ENCODE measurements at regions not wholly inside any gene's neighbourhood (a gene's known extent, or its start where the extent isn't known, plus 50 kb on each side); places are given as distances from the start of the nearest gene placed in this dataset.

- TF ChIP-seq, protein P1, sequence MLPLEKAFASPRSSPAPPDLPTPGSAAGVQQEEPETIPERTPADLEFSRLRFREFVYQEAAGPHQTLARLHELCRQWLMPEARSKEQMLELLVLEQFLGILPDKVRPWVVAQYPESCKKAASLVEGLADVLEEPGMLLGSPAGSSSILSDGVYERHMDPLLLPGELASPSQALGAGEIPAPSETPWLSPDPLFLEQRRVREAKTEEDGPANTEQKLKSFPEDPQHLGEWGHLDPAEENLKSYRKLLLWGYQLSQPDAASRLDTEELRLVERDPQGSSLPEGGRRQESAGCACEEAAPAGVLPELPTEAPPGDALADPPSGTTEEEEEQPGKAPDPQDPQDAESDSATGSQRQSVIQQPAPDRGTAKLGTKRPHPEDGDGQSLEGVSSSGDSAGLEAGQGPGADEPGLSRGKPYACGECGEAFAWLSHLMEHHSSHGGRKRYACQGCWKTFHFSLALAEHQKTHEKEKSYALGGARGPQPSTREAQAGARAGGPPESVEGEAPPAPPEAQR (tag by site-specific recombination; IDR thresholded peaks at IDR 0.05): no peak
- TF ChIP-seq BCL11B (tag by site-specific recombination; IDR thresholded peaks at IDR 0.05; ENCODE audit: low read depth): no peak
- TF ChIP-seq, protein P2, sequence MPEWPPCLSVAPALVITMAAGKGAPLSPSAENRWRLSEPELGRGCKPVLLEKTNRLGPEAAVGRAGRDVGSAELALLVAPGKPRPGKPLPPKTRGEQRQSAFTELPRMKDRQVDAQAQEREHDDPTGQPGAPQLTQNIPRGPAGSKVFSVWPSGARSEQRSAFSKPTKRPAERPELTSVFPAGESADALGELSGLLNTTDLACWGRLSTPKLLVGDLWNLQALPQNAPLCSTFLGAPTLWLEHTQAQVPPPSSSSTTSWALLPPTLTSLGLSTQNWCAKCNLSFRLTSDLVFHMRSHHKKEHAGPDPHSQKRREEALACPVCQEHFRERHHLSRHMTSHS (tag by site-specific recombination; IDR thresholded peaks at IDR 0.05): no peak
Measured at GRCh38 chr17:77543801-77544200, 403.0 kb downstream of the SEC14L1 start (continued).

- Histone ChIP-seq H3K27ac (ENCODE audit: extremely low read depth, low read depth, low read length) (no peak overlapping the region), H3K36me3 (ENCODE audit: control insufficient read depth in 2 of 2, insufficient read depth in 1 of 2, low read length in 2 of 2) (no peaks in the 10 kb centered on the region), H3K4me1 (ENCODE audit: control insufficient read depth, insufficient read depth, low read length) (peaks cover 13% of the 10 kb centered on the region), H3K4me3 (ENCODE audit: low read depth, low read length) (no peak overlapping the region), H3K9me3 (ENCODE audit: control insufficient read depth, insufficient read depth, low read depth, low read length) (no peaks in the 10 kb centered on the region)
- CTCF ChIA-PET: interaction anchor here (0.5 to 5.6 kb wide), 7 partner anchors 191 to 774 kb away, joined by 3 to 119 read pairs (median 3); no protein-coding TSS in a partner anchor
- POLR2A ChIA-PET: interaction anchor here (0.6 kb wide), 1 partner anchor 26 kb away, joined by 4 read pairs; no protein-coding TSS in a partner anchor
- TF ChIP-seq, protein P3, sequence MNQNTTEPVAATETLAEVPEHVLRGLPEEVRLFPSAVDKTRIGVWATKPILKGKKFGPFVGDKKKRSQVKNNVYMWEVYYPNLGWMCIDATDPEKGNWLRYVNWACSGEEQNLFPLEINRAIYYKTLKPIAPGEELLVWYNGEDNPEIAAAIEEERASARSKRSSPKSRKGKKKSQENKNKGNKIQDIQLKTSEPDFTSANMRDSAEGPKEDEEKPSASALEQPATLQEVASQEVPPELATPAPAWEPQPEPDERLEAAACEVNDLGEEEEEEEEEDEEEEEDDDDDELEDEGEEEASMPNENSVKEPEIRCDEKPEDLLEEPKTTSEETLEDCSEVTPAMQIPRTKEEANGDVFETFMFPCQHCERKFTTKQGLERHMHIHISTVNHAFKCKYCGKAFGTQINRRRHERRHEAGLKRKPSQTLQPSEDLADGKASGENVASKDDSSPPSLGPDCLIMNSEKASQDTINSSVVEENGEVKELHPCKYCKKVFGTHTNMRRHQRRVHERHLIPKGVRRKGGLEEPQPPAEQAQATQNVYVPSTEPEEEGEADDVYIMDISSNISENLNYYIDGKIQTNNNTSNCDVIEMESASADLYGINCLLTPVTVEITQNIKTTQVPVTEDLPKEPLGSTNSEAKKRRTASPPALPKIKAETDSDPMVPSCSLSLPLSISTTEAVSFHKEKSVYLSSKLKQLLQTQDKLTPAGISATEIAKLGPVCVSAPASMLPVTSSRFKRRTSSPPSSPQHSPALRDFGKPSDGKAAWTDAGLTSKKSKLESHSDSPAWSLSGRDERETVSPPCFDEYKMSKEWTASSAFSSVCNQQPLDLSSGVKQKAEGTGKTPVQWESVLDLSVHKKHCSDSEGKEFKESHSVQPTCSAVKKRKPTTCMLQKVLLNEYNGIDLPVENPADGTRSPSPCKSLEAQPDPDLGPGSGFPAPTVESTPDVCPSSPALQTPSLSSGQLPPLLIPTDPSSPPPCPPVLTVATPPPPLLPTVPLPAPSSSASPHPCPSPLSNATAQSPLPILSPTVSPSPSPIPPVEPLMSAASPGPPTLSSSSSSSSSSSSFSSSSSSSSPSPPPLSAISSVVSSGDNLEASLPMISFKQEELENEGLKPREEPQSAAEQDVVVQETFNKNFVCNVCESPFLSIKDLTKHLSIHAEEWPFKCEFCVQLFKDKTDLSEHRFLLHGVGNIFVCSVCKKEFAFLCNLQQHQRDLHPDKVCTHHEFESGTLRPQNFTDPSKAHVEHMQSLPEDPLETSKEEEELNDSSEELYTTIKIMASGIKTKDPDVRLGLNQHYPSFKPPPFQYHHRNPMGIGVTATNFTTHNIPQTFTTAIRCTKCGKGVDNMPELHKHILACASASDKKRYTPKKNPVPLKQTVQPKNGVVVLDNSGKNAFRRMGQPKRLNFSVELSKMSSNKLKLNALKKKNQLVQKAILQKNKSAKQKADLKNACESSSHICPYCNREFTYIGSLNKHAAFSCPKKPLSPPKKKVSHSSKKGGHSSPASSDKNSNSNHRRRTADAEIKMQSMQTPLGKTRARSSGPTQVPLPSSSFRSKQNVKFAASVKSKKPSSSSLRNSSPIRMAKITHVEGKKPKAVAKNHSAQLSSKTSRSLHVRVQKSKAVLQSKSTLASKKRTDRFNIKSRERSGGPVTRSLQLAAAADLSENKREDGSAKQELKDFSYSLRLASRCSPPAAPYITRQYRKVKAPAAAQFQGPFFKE (tag by site-specific recombination; IDR thresholded peaks at IDR 0.05; ENCODE audit: borderline replicate concordance): no peak
- TF ChIP-seq ZSCAN16 (tag by site-specific recombination; IDR thresholded peaks at IDR 0.05) (no peak), PBX3 (CRISPR knock-in tag; IDR thresholded peaks at IDR 0.05) (no peak), ZNF202 (tag by site-specific recombination; IDR thresholded peaks at IDR 0.05; ENCODE audit: borderline replicate concordance) (no peak)
Measured at GRCh38 chr17:77544347-77545110, 403.8 kb downstream of the SEC14L1 start.

- no peaks in the 10 kb centered on the region for H3K9me3 ChIP-seq (ENCODE audit: control insufficient read depth, insufficient read depth, low read depth, low read length)
- no peak overlapping the region for H3K4me3 ChIP-seq (ENCODE audit: low read depth, low read length)
- peaks cover 13% of the 10 kb centered on the region for H3K4me1 ChIP-seq (ENCODE audit: control insufficient read depth, insufficient read depth, low read length)
- ChIA-PET POLR2A (no interaction called here), CTCF (interaction anchor here (0.6 to 0.7 kb wide), 3 partner anchors 106 to 539 kb away, joined by 3 to 4 read pairs (median 3); no protein-coding TSS in a partner anchor)
- no peak overlapping the region for H3K27ac ChIP-seq (ENCODE audit: extremely low read depth, low read depth, low read length)
- no peaks in the 10 kb centered on the region for H3K36me3 ChIP-seq (ENCODE audit: control insufficient read depth in 2 of 2, insufficient read depth in 1 of 2, low read length in 2 of 2)
- TF ChIP-seq ZNF426 (tag by site-specific recombination; IDR thresholded peaks at IDR 0.05) (no peak), ZNF16 (tag by site-specific recombination; IDR thresholded peaks at IDR 0.05; ENCODE audit: low read depth) (no peak), KLF1 (tag by site-specific recombination; IDR thresholded peaks at IDR 0.05) (peak; percentile 66), ZNF354C (tag by site-specific recombination; IDR thresholded peaks at IDR 0.05; ENCODE audit: borderline replicate concordance, low read depth) (no peak), ZNF248 (tag by site-specific recombination; IDR thresholded peaks at IDR 0.05) (no peak), ZNF600 (tag by site-specific recombination; IDR thresholded peaks at IDR 0.05) (peak; percentile 47), HOXA7 (CRISPR knock-in tag; IDR thresholded peaks at IDR 0.05; ENCODE audit: borderline replicate concordance) (no peak), ZNF366 (tag by site-specific recombination; conservative IDR thresholded peaks at IDR 0.05) (peak; percentile 46; the same call in 1 of the 2 replicates), ZNF843 (tag by site-specific recombination; IDR thresholded peaks at IDR 0.05) (no peak), YY2 (tag by site-specific recombination; IDR thresholded peaks at IDR 0.05) (no peak), WT1 (tag by site-specific recombination; IDR thresholded peaks at IDR 0.05) (peak; percentile 62; the same call in 1 of the 2 replicates)
- TF ChIP-seq, protein P4, sequence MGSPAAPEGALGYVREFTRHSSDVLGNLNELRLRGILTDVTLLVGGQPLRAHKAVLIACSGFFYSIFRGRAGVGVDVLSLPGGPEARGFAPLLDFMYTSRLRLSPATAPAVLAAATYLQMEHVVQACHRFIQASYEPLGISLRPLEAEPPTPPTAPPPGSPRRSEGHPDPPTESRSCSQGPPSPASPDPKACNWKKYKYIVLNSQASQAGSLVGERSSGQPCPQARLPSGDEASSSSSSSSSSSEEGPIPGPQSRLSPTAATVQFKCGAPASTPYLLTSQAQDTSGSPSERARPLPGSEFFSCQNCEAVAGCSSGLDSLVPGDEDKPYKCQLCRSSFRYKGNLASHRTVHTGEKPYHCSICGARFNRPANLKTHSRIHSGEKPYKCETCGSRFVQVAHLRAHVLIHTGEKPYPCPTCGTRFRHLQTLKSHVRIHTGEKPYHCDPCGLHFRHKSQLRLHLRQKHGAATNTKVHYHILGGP (tag by site-specific recombination; IDR thresholded peaks at IDR 0.05): no peak
- TF ChIP-seq, protein P5, sequence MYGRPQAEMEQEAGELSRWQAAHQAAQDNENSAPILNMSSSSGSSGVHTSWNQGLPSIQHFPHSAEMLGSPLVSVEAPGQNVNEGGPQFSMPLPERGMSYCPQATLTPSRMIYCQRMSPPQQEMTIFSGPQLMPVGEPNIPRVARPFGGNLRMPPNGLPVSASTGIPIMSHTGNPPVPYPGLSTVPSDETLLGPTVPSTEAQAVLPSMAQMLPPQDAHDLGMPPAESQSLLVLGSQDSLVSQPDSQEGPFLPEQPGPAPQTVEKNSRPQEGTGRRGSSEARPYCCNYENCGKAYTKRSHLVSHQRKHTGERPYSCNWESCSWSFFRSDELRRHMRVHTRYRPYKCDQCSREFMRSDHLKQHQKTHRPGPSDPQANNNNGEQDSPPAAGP (tag by site-specific recombination; IDR thresholded peaks at IDR 0.05): peak; percentile 34; the same call in 1 of the 2 replicates
Measured at GRCh38 chr17:77546772-77547241, 406.0 kb downstream of the SEC14L1 start.
